ENCODE measurements at regions not wholly inside any gene's neighbourhood (a gene's known extent, or its start where the extent isn't known, plus 50 kb on each side); places are given as distances from the start of the nearest gene placed in this dataset.

DNA sequence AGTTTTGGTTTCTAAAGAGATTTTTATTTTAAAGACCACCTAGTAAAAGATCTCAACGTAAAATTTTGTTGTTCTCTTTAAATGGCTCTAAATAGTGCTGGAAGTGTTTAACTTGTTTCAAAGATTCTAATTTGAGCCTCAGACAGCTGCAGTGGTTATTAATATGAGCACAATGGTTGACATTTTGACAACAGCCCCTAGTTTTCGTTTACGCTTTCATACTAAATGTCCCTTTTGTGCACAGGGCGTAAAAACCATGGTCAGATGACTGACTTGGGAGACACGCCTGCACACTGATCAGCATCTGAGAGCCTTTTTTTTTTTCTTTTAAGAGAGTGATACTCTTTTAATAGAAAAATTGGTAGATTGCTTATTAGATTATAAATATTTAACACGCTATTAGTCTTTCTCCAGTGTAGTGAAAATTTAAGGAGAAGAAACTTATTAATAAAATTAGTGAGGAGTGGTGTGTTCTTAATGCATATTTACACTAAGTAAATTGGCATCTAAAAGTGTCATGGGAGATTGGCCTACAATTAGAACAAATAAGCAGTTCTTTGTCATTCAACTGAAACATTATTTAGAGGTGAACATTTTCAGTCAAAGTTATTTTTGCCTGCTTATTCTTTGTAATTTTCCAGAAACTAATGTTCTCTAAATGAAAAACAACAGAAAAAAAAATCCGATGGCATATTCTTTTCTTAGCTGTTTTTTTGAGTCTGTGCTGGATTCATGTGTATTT, 182.8 kb upstream of the PHYHIPL start:
- TF ChIP-seq, protein P1, sequence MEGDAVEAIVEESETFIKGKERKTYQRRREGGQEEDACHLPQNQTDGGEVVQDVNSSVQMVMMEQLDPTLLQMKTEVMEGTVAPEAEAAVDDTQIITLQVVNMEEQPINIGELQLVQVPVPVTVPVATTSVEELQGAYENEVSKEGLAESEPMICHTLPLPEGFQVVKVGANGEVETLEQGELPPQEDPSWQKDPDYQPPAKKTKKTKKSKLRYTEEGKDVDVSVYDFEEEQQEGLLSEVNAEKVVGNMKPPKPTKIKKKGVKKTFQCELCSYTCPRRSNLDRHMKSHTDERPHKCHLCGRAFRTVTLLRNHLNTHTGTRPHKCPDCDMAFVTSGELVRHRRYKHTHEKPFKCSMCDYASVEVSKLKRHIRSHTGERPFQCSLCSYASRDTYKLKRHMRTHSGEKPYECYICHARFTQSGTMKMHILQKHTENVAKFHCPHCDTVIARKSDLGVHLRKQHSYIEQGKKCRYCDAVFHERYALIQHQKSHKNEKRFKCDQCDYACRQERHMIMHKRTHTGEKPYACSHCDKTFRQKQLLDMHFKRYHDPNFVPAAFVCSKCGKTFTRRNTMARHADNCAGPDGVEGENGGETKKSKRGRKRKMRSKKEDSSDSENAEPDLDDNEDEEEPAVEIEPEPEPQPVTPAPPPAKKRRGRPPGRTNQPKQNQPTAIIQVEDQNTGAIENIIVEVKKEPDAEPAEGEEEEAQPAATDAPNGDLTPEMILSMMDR (IDR thresholded peaks at IDR 0.05): no peak
- TF ChIP-seq POLR2A (IDR thresholded peaks at IDR 0.05): no peak
- no peak for TF ChIP-seq EP300 (IDR thresholded peaks at IDR 0.05; ENCODE audit: low read depth)
- TF ChIP-seq POLR2AphosphoS5 (IDR thresholded peaks at IDR 0.05): no peak
